ENCODE measurements at regions not wholly inside any gene's neighbourhood (a gene's known extent, or its start where the extent isn't known, plus 50 kb on each side); places are given as distances from the start of the nearest gene placed in this dataset.
A peak's percentile ranks its signal among the peaks of the same experiment; 100 is the strongest.

DNA sequence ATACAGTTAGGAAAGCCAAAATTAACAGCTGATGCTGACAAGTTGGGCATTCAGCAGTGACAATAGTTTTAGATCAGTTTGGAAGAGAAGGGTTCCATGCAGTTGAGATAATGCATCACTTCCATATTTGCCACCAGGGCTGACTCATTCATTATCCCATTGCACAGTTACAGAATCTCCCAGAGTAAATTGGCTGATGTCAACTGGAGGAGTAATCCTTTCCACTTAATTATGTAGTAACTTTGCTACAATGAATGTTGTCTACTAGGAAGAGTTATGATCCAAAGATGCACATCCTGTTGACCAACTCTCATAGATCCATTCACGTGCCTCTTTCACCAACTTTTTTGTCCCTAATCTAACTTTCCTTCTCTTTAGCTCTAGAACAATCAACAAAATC, 123.3 kb upstream of the LUZP2 start:
- Histone ChIP-seq H3K4me3 (ENCODE audit: low read length) (no peak overlapping the region), H3K27me3 (ENCODE audit: control insufficient read depth, insufficient read depth, low read length) (no peaks in the 10 kb centered on the region), H3K27ac (ENCODE audit: low read length) (no peak overlapping the region), H3K36me3 (ENCODE audit: control insufficient read depth, insufficient read depth, low read length) (no peaks in the 10 kb centered on the region), H3K4me1 (ENCODE audit: control insufficient read depth, insufficient read depth, low read length) (no peaks in the 10 kb centered on the region), H3K9me3 (ENCODE audit: control insufficient read depth, low read depth, low read length) (no peaks in the 10 kb centered on the region)
- no peak for DNase-seq
- 100% methylated on average over 1 of the region's 1 CpG for WGBS (ENCODE audit: insufficient coverage, low lambda C conversion rate)

DNA sequence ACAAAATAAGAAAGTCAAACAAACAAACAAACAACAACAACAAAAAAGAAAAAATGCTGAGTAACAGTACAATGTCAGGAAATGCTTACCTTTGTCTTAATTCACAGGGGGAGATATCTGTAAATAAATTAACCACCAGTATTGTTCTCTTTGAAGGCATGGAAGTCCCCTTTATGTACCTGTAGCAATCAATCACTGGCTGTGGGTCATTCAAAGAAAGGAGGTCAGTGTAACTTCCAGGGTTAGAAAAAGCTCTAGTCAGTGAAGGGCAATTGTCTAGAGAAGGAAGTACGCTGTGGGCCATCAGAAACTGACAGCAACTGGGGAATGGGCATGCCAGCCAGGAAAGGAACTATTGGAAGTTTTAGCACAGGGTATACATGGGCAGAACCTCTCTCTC, 121.5 kb upstream of the LUZP2 start:
- no peaks in the 10 kb centered on the region for H3K4me1 ChIP-seq (ENCODE audit: control insufficient read depth, insufficient read depth, low read length)
- no CpG with 5 or more reads among the region's 1 CpG for WGBS (ENCODE audit: insufficient coverage, low lambda C conversion rate)

DNA sequence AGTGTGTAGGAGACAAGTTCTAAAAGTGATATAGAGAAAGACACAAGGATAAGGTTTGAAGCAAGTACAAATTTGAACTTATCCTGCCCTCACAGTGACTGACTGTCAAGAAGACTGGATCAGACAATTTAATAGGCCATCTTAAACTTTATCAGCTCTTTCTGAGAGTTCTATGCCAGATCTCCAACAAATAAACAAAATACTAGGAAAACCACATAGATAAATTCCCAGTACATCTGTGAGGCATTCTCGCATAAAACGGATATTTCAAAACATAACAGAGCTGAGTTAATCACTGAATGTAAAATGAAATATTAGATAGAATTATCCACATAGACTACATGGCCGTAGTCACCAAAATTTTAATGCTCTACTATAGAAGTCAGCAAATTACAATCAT, 120.9 kb upstream of the LUZP2 start:
- WGBS (ENCODE audit: insufficient coverage, low lambda C conversion rate): 100% methylated on average over 1 of the region's 3 CpGs
- H3K4me1 ChIP-seq (ENCODE audit: control insufficient read depth, insufficient read depth, low read length): no peaks in the 10 kb centered on the region

More for the DNA sequence above, 121.5 kb upstream of the LUZP2 start:
- Histone ChIP-seq H3K4me3 (ENCODE audit: low read length) (no peak overlapping the region), H3K9me3 (ENCODE audit: control insufficient read depth, low read depth, low read length) (no peaks in the 10 kb centered on the region), H3K27ac (ENCODE audit: low read length) (no peak overlapping the region), H3K36me3 (ENCODE audit: control insufficient read depth, insufficient read depth, low read length) (no peaks in the 10 kb centered on the region), H3K27me3 (ENCODE audit: control insufficient read depth, insufficient read depth, low read length) (no peaks in the 10 kb centered on the region)
- DNase-seq: no peak

DNA sequence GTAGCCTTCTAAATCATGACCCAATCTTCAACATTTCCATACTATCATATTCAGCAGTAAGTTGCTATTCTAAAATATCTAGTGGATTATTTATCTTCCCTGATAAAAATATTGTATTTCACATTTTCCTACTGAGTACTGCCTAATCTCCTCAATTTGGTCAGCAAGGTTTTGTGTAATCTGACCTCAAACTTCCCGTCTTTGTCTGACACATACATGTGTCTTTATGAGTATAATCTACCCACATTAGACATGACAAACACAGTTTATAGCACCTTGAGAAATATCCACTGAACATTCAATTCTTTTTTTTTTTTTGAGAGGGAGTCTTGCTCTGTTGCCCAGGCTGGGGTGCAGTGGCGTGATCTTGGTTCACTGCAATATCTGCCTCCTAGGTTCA, 113.7 kb upstream of the LUZP2 start:
- no peaks in the 10 kb centered on the region for H3K4me1 ChIP-seq (ENCODE audit: control insufficient read depth, insufficient read depth, low read length)
- no peaks in the 10 kb centered on the region for H3K27me3 ChIP-seq (ENCODE audit: control insufficient read depth, insufficient read depth, low read length)
- no peak overlapping the region for H3K4me3 ChIP-seq (ENCODE audit: low read length)
- DNase-seq: no peak
- no CpG with 5 or more reads among the region's 2 CpGs for WGBS (ENCODE audit: insufficient coverage, low lambda C conversion rate)
- no peaks in the 10 kb centered on the region for H3K36me3 ChIP-seq (ENCODE audit: control insufficient read depth, insufficient read depth, low read length)
- H3K9me3 ChIP-seq (ENCODE audit: control insufficient read depth, low read depth, low read length): no peaks in the 10 kb centered on the region
- no peak overlapping the region for H3K27ac ChIP-seq (ENCODE audit: low read length)

More for the DNA sequence above, 120.9 kb upstream of the LUZP2 start:
- DNase-seq: no peak
- no peaks in the 10 kb centered on the region for H3K27me3 ChIP-seq (ENCODE audit: control insufficient read depth, insufficient read depth, low read length)
- H3K36me3 ChIP-seq (ENCODE audit: control insufficient read depth, insufficient read depth, low read length): no peaks in the 10 kb centered on the region
- H3K4me3 ChIP-seq (ENCODE audit: low read length): no peak overlapping the region
- H3K27ac ChIP-seq (ENCODE audit: low read length): no peak overlapping the region
- no peaks in the 10 kb centered on the region for H3K9me3 ChIP-seq (ENCODE audit: control insufficient read depth, low read depth, low read length)

DNA sequence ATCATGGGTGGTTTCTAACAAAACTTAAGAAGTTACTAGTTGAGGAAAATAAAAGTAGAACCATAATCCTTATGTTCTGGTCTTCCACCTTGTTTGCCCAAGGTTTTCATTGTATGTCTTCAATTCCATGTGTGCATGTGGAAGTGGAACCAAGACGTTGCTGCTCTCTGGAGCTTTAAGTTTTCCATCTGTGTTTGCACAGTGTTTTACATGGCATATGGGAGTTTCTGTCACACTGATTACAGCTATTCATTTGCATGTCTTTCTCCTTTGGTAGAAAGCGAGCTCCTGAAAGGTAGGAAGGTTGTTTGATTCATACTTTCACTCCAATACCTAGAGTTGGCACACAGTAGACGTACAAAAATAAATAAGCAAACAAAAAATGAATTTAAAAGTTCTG, 112.6 kb upstream of the LUZP2 start:
- no peaks in the 10 kb centered on the region for H3K36me3 ChIP-seq (ENCODE audit: control insufficient read depth, insufficient read depth, low read length)
- no peak for DNase-seq
- no peak overlapping the region for H3K4me3 ChIP-seq (ENCODE audit: low read length)
- no peaks in the 10 kb centered on the region for H3K27me3 ChIP-seq (ENCODE audit: control insufficient read depth, insufficient read depth, low read length)
- no peaks in the 10 kb centered on the region for H3K9me3 ChIP-seq (ENCODE audit: control insufficient read depth, low read depth, low read length)
- WGBS (ENCODE audit: insufficient coverage, low lambda C conversion rate): no CpG with 5 or more reads among the region's 3 CpGs
- H3K4me1 ChIP-seq (ENCODE audit: control insufficient read depth, insufficient read depth, low read length): no peaks in the 10 kb centered on the region
- H3K27ac ChIP-seq (ENCODE audit: low read length): no peak overlapping the region

DNA sequence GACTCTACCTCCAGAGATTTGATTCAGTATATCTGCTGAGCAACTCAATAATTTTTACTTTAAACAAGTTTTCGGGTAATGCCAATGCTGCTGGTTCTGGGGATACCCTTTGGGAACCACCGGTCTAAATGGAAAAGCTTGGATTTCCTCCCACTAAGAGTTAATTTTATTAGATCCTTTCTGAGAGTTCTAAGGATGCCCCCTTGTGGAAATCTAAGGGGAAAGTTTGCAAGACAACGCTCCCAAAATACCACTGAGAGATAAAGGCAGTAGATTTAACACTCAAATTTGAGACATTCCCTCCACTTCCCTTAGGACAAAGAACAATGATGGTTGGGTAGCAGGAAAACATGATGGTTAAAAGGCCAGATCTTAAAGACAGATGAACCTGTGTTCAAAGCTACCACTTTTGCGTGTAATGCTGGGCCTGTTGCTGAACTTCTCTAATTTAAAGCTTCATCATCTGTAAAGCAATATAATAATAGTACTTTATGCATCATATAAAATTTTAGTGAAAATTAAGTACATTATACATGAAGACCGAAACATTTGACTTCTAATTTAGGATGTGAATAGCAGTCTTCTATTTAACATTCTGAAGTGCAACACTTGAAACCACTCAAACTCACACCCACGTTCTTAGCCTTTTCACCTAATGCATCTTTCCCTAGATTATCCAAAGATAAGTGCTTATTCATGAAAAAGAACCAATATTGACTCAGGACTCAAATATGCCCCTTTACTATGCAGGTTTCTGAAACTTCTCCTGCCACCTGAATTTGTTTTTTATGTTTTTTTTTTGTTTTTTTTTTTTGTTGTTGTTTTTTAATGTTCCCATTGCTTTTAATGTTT, 110.1 kb upstream of the LUZP2 start:
- WGBS (ENCODE audit: insufficient coverage, low lambda C conversion rate): 74% methylated on average over 2 of the region's 6 CpGs
- Histone ChIP-seq H3K4me3 (ENCODE audit: low read length) (no peak overlapping the region), H3K27me3 (ENCODE audit: control insufficient read depth, insufficient read depth, low read length) (no peaks in the 10 kb centered on the region), H3K27ac (ENCODE audit: low read length) (no peak overlapping the region), H3K4me1 (ENCODE audit: control insufficient read depth, insufficient read depth, low read length) (no peaks in the 10 kb centered on the region), H3K9me3 (ENCODE audit: control insufficient read depth, low read depth, low read length) (no peaks in the 10 kb centered on the region), H3K36me3 (ENCODE audit: control insufficient read depth, insufficient read depth, low read length) (no peaks in the 10 kb centered on the region)
- DNase-seq: peak in 1 of 2 donors; percentile 6

DNA sequence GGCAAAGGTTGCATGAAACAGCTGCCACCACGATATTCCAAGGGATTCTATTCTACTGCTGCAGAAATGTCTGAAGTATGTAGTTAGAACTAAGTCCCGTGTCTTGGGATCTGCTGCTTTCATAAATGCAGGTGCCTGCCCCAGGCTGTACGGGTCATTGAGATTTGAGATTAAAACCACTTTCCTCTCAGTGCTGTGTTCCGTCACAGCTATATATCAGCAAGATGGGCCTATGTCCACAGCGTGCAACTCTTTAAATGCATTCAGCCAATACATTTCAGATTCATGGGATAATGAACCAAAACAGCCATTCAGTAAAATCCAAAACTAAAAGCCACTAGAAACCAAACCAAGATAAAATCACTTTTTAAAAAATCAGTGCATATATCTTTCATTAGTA, 107.3 kb upstream of the LUZP2 start:
- WGBS (ENCODE audit: insufficient coverage, low lambda C conversion rate): no CpG with 5 or more reads among the region's 5 CpGs
- H3K4me3 ChIP-seq (ENCODE audit: low read length): no peak overlapping the region
- H3K9me3 ChIP-seq (ENCODE audit: control insufficient read depth, low read depth, low read length): no peaks in the 10 kb centered on the region
- H3K27me3 ChIP-seq (ENCODE audit: control insufficient read depth, insufficient read depth, low read length): no peaks in the 10 kb centered on the region
- H3K4me1 ChIP-seq (ENCODE audit: control insufficient read depth, insufficient read depth, low read length): no peaks in the 10 kb centered on the region
- H3K27ac ChIP-seq (ENCODE audit: low read length): no peak overlapping the region
- H3K36me3 ChIP-seq (ENCODE audit: control insufficient read depth, insufficient read depth, low read length): no peaks in the 10 kb centered on the region
- no peak for DNase-seq

DNA sequence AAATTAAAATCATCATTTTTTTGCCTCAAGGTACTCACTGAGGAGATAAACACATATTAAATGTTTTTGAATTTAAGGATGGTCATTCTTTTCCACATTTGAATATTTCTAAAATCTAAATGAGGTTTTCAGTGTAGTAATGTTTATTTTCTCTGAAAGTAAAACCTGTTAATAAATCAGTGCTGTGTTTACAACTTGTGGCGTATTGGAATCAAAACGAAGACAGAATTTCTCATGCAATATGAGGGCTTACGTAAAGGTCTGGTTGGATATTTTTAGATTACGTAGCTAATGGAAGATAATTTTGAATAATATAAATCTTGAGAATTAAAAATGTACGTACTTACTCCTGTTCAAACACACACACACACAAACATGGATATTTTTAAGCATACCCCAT, 106.8 kb upstream of the LUZP2 start:
- Histone ChIP-seq H3K36me3 (ENCODE audit: control insufficient read depth, insufficient read depth, low read length) (no peaks in the 10 kb centered on the region), H3K27me3 (ENCODE audit: control insufficient read depth, insufficient read depth, low read length) (no peaks in the 10 kb centered on the region), H3K4me3 (ENCODE audit: low read length) (no peak overlapping the region), H3K27ac (ENCODE audit: low read length) (no peak overlapping the region), H3K4me1 (ENCODE audit: control insufficient read depth, insufficient read depth, low read length) (no peaks in the 10 kb centered on the region), H3K9me3 (ENCODE audit: control insufficient read depth, low read depth, low read length) (no peaks in the 10 kb centered on the region)
- WGBS (ENCODE audit: insufficient coverage, low lambda C conversion rate): 100% methylated on average over 1 of the region's 5 CpGs
- no peak for DNase-seq

DNA sequence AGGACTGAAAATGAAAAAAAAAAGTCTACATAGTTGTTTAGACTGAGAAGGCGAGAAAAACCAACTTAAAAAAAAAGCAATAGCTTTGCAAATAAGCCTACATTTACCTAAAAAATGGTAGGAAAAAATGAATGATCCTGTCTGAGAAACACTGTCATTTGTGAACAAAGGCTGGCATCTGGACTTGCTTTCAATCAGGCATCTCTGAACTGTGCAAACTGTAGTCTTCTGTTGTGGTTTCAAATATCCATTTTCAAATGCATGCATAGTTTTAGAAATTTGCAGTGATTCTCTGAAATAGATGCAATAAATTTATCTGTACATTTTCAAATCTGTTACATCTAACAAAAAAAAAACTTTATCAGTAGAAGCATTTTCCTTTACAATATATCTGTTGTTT, 106.1 kb upstream of the LUZP2 start:
- 100% methylated on average over 1 of the region's 1 CpG for WGBS (ENCODE audit: insufficient coverage, low lambda C conversion rate)
- no peak overlapping the region for H3K4me3 ChIP-seq (ENCODE audit: low read length)
- no peaks in the 10 kb centered on the region for H3K9me3 ChIP-seq (ENCODE audit: control insufficient read depth, low read depth, low read length)
- DNase-seq: no peak
- no peak overlapping the region for H3K27ac ChIP-seq (ENCODE audit: low read length)
- H3K36me3 ChIP-seq (ENCODE audit: control insufficient read depth, insufficient read depth, low read length): no peaks in the 10 kb centered on the region
- no peaks in the 10 kb centered on the region for H3K27me3 ChIP-seq (ENCODE audit: control insufficient read depth, insufficient read depth, low read length)
- no peaks in the 10 kb centered on the region for H3K4me1 ChIP-seq (ENCODE audit: control insufficient read depth, insufficient read depth, low read length)

DNA sequence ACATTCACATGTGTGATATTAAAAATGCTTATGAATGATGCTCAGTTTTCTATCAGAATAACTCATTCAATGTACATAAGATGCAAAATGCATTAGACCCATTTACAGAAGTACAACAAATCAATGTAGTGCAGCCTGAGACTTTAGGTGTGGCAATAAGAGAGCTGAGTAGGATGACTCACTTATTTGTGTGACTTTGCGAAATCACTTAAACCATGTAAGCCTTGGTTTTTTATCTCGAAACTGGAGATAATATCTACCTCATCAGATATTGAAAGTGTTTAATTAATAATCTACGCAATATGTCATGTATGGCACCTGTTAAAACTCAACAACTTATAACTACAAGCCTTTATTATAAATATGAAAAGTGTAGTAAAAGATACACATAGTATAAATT, 105.7 kb upstream of the LUZP2 start:
- H3K9me3 ChIP-seq (ENCODE audit: control insufficient read depth, low read depth, low read length): no peaks in the 10 kb centered on the region
- H3K36me3 ChIP-seq (ENCODE audit: control insufficient read depth, insufficient read depth, low read length): no peaks in the 10 kb centered on the region
- H3K27me3 ChIP-seq (ENCODE audit: control insufficient read depth, insufficient read depth, low read length): no peaks in the 10 kb centered on the region
- no peak for DNase-seq
- no peak overlapping the region for H3K4me3 ChIP-seq (ENCODE audit: low read length)
- WGBS (ENCODE audit: insufficient coverage, low lambda C conversion rate): 100% methylated on average over 1 of the region's 3 CpGs
- no peak overlapping the region for H3K27ac ChIP-seq (ENCODE audit: low read length)
- no peaks in the 10 kb centered on the region for H3K4me1 ChIP-seq (ENCODE audit: control insufficient read depth, insufficient read depth, low read length)

DNA sequence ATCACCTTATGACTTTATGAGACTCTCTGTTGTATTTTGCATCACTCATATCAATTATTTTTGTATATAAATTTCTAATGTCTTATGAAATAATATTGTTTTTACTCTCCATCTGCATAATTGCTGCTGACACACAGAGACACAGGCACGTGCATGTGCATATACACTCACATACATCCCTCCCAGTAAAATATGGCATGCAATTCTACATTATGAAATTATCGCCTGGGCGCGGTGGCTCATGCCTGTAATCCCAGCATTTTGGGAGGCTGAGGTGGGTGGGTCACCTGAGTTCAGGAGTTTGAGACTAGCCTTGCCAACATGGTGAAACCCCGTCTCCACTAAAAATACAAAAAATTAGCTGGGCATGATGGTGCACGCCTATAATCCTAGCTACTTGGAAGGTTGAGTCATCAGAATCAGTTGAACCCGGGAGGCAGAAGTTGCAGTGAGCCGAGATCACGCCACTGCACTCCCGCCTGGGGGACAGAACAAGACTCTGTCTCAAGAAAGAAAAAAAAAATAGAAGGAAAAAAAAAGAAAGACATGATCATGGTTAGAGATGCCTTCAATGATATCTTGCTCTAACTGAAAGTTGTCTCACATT, 96.7 kb upstream of the LUZP2 start:
- no peaks in the 10 kb centered on the region for H3K9me3 ChIP-seq (ENCODE audit: control insufficient read depth, low read depth, low read length)
- H3K36me3 ChIP-seq (ENCODE audit: control insufficient read depth, insufficient read depth, low read length): no peaks in the 10 kb centered on the region
- DNase-seq: no peak
- H3K27me3 ChIP-seq (ENCODE audit: control insufficient read depth, insufficient read depth, low read length): no peaks in the 10 kb centered on the region
- H3K4me3 ChIP-seq (ENCODE audit: low read length): no peak overlapping the region
- no peaks in the 10 kb centered on the region for H3K4me1 ChIP-seq (ENCODE audit: control insufficient read depth, insufficient read depth, low read length)
- no peak overlapping the region for H3K27ac ChIP-seq (ENCODE audit: low read length)
- WGBS (ENCODE audit: insufficient coverage, low lambda C conversion rate): 98% methylated on average over 5 of the region's 10 CpGs
